ENCODE measurements at regions not wholly inside any gene's neighbourhood (a gene's known extent, or its start where the extent isn't known, plus 50 kb on each side); places are given as distances from the start of the nearest gene placed in this dataset.

GRCh38 chr22:49499433-49500075, 328.1 kb downstream of the BRD1 start:
- no peak for DNase-seq

- no peak for DNase-seq
Observed at GRCh38 chr22:49497266-49497665, 330.4 kb downstream of the BRD1 start.

GRCh38 chr22:49494555-49494954, 333.1 kb downstream of the BRD1 start:
- no peak for DNase-seq

- no peak for DNase-seq
Observed at GRCh38 chr22:49492741-49493251, 334.9 kb downstream of the BRD1 start.

- no peak for DNase-seq
Observed at GRCh38 chr22:49492308-49492707, 335.4 kb downstream of the BRD1 start.

- no peak for DNase-seq
Observed at GRCh38 chr22:49491726-49492125, 335.9 kb downstream of the BRD1 start.

- DNase-seq = no peak
Observed at GRCh38 chr22:49491221-49491635, 336.4 kb downstream of the BRD1 start.

- no peak for DNase-seq
Observed at GRCh38 chr22:49490692-49491091, 337.0 kb downstream of the BRD1 start.

GRCh38 chr22:49489821-49490220, 337.9 kb downstream of the BRD1 start:
- DNase-seq = no peak

- no peak for DNase-seq
Observed at GRCh38 chr22:49488943-49489342, 338.7 kb downstream of the BRD1 start.

GRCh38 chr22:49487950-49488349, 339.7 kb downstream of the BRD1 start:
- no peak for DNase-seq

GRCh38 chr22:49486225-49486624, 341.4 kb downstream of the BRD1 start:
- no peak for DNase-seq

GRCh38 chr22:49483946-49484345, 343.7 kb downstream of the BRD1 start:
- no peak for DNase-seq

- DNase-seq = no peak
Observed at GRCh38 chr22:49483281-49483870, 344.3 kb downstream of the BRD1 start.

- DNase-seq = no peak
Observed at GRCh38 chr22:49482811-49483210, 344.9 kb downstream of the BRD1 start.

GRCh38 chr22:49481659-49482399, 345.8 kb downstream of the BRD1 start:
- peak; percentile 43 for DNase-seq

- DNase-seq = no peak
Observed at GRCh38 chr22:49480896-49481658, 346.6 kb downstream of the BRD1 start.

- DNase-seq = no peak
Observed at GRCh38 chr22:49480331-49480730, 347.3 kb downstream of the BRD1 start.

GRCh38 chr22:49479566-49479965, 348.1 kb downstream of the BRD1 start:
- no peak for DNase-seq

- no peak for DNase-seq
Observed at GRCh38 chr22:49476800-49477400, 350.8 kb downstream of the BRD1 start.

- no peak for DNase-seq
Observed at GRCh38 chr22:49476176-49476575, 351.5 kb downstream of the BRD1 start.

GRCh38 chr22:49475253-49475652, 352.4 kb downstream of the BRD1 start:
- no peak for DNase-seq

GRCh38 chr22:49473286-49473685, 354.4 kb downstream of the BRD1 start:
- no peak for DNase-seq

All from NCI-H2171 (cell line).